Upper lobe of left lung (tissue), 6 donors: ENCODE measurements at regions not wholly inside any gene's neighbourhood (a gene's known extent, or its start where the extent isn't known, plus 50 kb on each side); places are given as distances from the start of the nearest gene placed in this dataset.

ENCODE experiments used
- ATAC-seq, 2 donors: fragments of 200-7000 bp; cut with Tn5 transposase; one replicate each; pipeline ENCODE4 v1.9.1; 2022; ENCODE audit warnings: mild to moderate bottlenecking in 2 of 2, moderate library complexity in 2 of 2; ENCODE audit not compliant: low FRiP score in 2 of 2
- DNase-seq, 2 donors: peaks; one replicate each; pipeline ENCODE4 v3.0.0-alpha.2; 2019 to 2020
- H3K27ac ChIP-seq, 4 donors: fragments of 200-600 bp; sonication (generic); one replicate each; pipeline ENCODE4 v1.5.1; 2016 to 2019
- H3K27me3 ChIP-seq, 4 donors: fragments of 200-600 bp; sonication (generic); one replicate each; pipeline ENCODE4 v1.5.1; 2017 to 2019
- H3K36me3 ChIP-seq, 4 donors: fragments of 200-600 bp; sonication (generic); one replicate each; pipeline ENCODE4 v1.5.1; 2016 to 2019
- H3K4me1 ChIP-seq, 4 donors: fragments of 200-600 bp; sonication (generic); one replicate each; pipeline ENCODE4 v1.5.1; 2018 to 2019
- H3K4me3 ChIP-seq, 4 donors: fragments of 200-600 bp; sonication (generic); one replicate each; pipeline ENCODE4 v1.5.1; 2017 to 2019; ENCODE audit warnings: mild to moderate bottlenecking in 2 of 4, moderate library complexity in 1 of 4
- H3K9me3 ChIP-seq, 4 donors: fragments of 200-600 bp; sonication (generic); one replicate each; pipeline ENCODE4 v1.5.1; 2018 to 2019
- CTCF ChIP-seq, 6 experiments: fragments of 450-650 bp in 4 of 6; fragments of 200-600 bp in 2 of 6; sonication (generic) in 2 of 6; IDR thresholded peaks; one replicate each; pipeline ENCODE4 v1.5.1; 2016 to 2019; ENCODE audit warnings: antibody characterized with exemption in 6 of 6
- EP300 ChIP-seq, 4 donors: sonication (generic); formaldehyde crosslinking; IDR thresholded peaks; one replicate each; pipeline ENCODE4 v1.5.1; 2017; ENCODE audit warnings: antibody characterized with exemption in 4 of 4, control low read depth in 2 of 4
- POLR2A ChIP-seq, 4 donors: fragments of 450-650 bp; IDR thresholded peaks; one replicate each; pipeline ENCODE4 v1.5.1; 2016 to 2017; ENCODE audit warnings: antibody characterized with exemption in 4 of 4, mild to moderate bottlenecking in 2 of 4
- POLR2AphosphoS5 ChIP-seq, 2 donors: sonication (generic); formaldehyde crosslinking; IDR thresholded peaks; one replicate each; pipeline ENCODE4 v1.5.1; 2017; ENCODE audit warnings: antibody characterized with exemption in 2 of 2
- WGBS, 2 donors: methylation state at CpG; one replicate each; pipeline ENCODE4 v1.1.5; 2017 to 2018; 5-methylcytosine and 5-hydroxymethylcytosine counted together
- donor health status: DM: no; HTN: no; CAD: no; lungs with moderate emphysema.
- donor health status: DM: no; HTN: yes; CAD: no; lungs with severe emphysema.

- 98 to 99% methylated on average over 2 of the region's 2 CpGs for WGBS, 2 donors
- peaks cover 0 to 14% (median 6%) of the 10 kb centered on the region in 4 donors for H3K9me3 ChIP-seq
- ATAC-seq: no peak
- TF ChIP-seq CTCF (IDR thresholded peaks at IDR 0.05): no peak
- no peak for TF ChIP-seq POLR2AphosphoS5 (IDR thresholded peaks at IDR 0.05)
- no peak for TF ChIP-seq POLR2A (IDR thresholded peaks at IDR 0.05)
- no peak for TF ChIP-seq EP300 (IDR thresholded peaks at IDR 0.05)
- no peak for DNase-seq
- H3K36me3 ChIP-seq: no peaks in the 10 kb centered on the region
- H3K4me3 ChIP-seq: no peak overlapping the region
- no peaks in the 10 kb centered on the region for H3K27me3 ChIP-seq
- H3K4me1 ChIP-seq: no peaks in the 10 kb centered on the region
- no peak overlapping the region for H3K27ac ChIP-seq
Measured at GRCh38 chr6:105711216-105711615, 308.3 kb upstream of the PREP start.

GRCh38 chr6:105705608-105706007 is 302.7 kb upstream of the PREP start:
- TF ChIP-seq EP300 (IDR thresholded peaks at IDR 0.05): no peak
- no peak for TF ChIP-seq CTCF (IDR thresholded peaks at IDR 0.05)
- TF ChIP-seq POLR2AphosphoS5 (IDR thresholded peaks at IDR 0.05): no peak
- no peak for TF ChIP-seq POLR2A (IDR thresholded peaks at IDR 0.05)
- Histone ChIP-seq H3K4me1 (no peaks in the 10 kb centered on the region), H3K4me3 (no peak overlapping the region), H3K9me3 (no peaks in the 10 kb centered on the region), H3K36me3 (no peaks in the 10 kb centered on the region), H3K27ac (no peak overlapping the region), H3K27me3 (no peaks in the 10 kb centered on the region)
- ATAC-seq: no peak
- DNase-seq: no peak
- WGBS, 2 donors: 96 to 97% methylated on average over 5 of the region's 5 CpGs

GRCh38 chr6:105695461-105695860 is 292.6 kb upstream of the PREP start:
- H3K4me3 ChIP-seq: no peak overlapping the region

GRCh38 chr6:105692613-105693215 is 289.8 kb upstream of the PREP start:
- Histone ChIP-seq H3K4me3 (no peak overlapping the region), H3K27me3 (no peaks in the 10 kb centered on the region), H3K4me1 (no peaks in the 10 kb centered on the region), H3K27ac (no peak overlapping the region), H3K36me3 (no peaks in the 10 kb centered on the region), H3K9me3 (no peaks in the 10 kb centered on the region)
- TF ChIP-seq EP300 (IDR thresholded peaks at IDR 0.05) (no peak), POLR2A (IDR thresholded peaks at IDR 0.05) (no peak), CTCF (IDR thresholded peaks at IDR 0.05) (no peak), POLR2AphosphoS5 (IDR thresholded peaks at IDR 0.05) (no peak)
- DNase-seq: no peak
- ATAC-seq: no peak
- WGBS, 2 donors: 73 to 77% methylated on average over 4 of the region's 4 CpGs

More at GRCh38 chr6:105695461-105695860, 292.6 kb upstream of the PREP start:
- ATAC-seq (no peak), DNase-seq (no peak)
- no peaks in the 10 kb centered on the region for H3K36me3 ChIP-seq
- no peak overlapping the region for H3K27ac ChIP-seq
- H3K27me3 ChIP-seq: no peaks in the 10 kb centered on the region
- WGBS, 2 donors: 76 to 93% methylated on average over 3 of the region's 3 CpGs
- no peaks in the 10 kb centered on the region for H3K4me1 ChIP-seq
- TF ChIP-seq EP300 (IDR thresholded peaks at IDR 0.05) (no peak), CTCF (IDR thresholded peaks at IDR 0.05) (no peak), POLR2A (IDR thresholded peaks at IDR 0.05) (no peak), POLR2AphosphoS5 (IDR thresholded peaks at IDR 0.05) (no peak)
- no peaks in the 10 kb centered on the region for H3K9me3 ChIP-seq

GRCh38 chr6:105691971-105692370 is 289.1 kb upstream of the PREP start:
- H3K27ac ChIP-seq: no peak overlapping the region
- no peak overlapping the region for H3K4me3 ChIP-seq
- no peak for DNase-seq
- TF ChIP-seq POLR2A (IDR thresholded peaks at IDR 0.05) (no peak), EP300 (IDR thresholded peaks at IDR 0.05) (no peak), POLR2AphosphoS5 (IDR thresholded peaks at IDR 0.05) (no peak), CTCF (IDR thresholded peaks at IDR 0.05) (no peak)
- peaks cover 0 to 7% (median 2%) of the 10 kb centered on the region in 4 donors for H3K9me3 ChIP-seq
- ATAC-seq: no peak
- no peaks in the 10 kb centered on the region for H3K4me1 ChIP-seq
- 99 to 100% methylated on average over 2 of the region's 2 CpGs for WGBS, 2 donors
- H3K36me3 ChIP-seq: no peaks in the 10 kb centered on the region
- no peaks in the 10 kb centered on the region for H3K27me3 ChIP-seq
